ENCODE measurements at regions not wholly inside any gene's neighbourhood (a gene's known extent, or its start where the extent isn't known, plus 50 kb on each side); places are given as distances from the start of the nearest gene placed in this dataset.

DNA sequence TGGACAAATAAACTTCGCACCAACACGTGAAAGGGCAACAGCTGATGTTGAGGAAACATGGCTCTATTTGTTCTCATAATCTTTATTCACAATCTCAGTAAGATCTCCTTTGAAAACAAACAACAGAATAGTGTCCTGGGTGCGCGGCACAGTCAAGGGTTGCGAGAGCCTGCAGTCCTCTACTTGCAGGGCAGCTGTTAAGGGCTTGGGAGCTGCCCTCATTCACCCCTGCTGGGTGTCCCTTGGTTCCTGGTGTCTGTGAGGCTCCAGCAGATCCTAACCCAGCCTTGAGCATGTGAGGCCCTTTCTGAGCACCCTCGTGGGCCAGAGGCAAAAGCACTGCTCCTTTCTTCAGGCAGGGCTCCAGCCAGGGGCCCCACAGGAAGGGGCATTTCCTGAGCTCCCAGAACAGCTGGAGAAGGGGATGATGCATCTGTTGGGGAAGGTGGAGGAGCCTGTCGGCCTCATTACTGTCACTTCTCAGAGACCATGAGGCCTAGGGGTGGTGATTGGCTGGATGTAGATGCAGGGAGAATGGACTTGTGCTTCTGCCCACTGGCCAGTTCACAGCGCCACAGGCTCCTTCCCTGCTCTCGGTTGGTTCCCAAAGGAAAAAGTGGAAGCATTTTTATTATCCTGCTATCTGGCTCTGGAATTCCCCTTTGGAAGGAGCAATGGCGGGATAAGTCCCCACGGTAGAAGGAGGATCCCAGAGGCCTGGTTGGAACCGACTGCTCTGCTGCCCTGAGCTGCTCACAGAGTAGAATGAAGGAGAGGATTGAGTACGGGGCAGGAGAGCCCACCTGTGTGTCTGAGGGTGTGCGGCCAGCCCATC lies 51.9 kb upstream of the KLF13 start:
- DNase-seq (ENCODE audit: low read depth in 2 of 2): no peak

DNA sequence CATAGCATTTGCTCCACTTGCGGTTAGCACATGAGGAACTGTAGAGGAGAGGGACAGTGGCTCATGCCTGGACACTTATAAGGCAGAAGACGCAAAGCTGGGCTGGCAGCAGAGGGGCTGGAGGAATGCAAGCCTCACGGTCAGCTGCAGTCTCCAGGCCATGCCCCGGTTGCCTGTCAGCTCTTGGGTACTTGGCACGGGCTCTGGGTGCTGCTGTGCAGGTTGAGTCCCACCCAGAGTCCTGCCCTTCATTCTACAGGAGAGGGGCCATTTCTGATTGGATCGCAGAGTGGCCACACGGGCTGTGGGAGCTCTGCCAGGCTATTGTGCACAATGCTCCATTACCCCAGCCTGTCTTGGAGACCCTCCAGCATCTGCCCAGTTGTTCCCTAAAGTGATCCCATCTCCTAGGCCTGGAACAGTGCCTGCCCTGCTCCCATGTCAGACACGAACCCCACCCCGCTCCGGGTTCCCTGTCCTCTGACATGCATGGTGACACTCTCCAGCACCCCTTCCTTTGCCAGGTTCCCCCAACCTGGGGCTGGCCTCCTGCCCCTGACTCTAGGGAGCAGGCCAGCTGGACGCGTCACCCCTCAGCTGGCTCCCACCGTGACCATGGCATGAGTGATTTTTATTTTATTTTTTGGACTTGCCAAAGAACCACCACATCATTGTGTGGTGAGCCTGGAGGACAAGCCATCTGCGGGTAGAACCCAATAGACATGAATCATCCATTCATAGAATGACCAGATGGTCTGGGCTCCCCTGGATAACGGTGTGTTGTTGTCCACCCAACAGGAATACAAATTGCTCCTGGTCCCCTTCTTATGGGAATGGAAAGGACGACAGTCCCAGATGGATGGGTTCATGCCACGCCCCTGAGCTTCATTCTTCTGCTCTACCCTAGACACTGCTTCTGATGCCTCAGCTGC lies 51.0 kb upstream of the KLF13 start:
- no peak for DNase-seq (ENCODE audit: low read depth in 2 of 2)

DNA sequence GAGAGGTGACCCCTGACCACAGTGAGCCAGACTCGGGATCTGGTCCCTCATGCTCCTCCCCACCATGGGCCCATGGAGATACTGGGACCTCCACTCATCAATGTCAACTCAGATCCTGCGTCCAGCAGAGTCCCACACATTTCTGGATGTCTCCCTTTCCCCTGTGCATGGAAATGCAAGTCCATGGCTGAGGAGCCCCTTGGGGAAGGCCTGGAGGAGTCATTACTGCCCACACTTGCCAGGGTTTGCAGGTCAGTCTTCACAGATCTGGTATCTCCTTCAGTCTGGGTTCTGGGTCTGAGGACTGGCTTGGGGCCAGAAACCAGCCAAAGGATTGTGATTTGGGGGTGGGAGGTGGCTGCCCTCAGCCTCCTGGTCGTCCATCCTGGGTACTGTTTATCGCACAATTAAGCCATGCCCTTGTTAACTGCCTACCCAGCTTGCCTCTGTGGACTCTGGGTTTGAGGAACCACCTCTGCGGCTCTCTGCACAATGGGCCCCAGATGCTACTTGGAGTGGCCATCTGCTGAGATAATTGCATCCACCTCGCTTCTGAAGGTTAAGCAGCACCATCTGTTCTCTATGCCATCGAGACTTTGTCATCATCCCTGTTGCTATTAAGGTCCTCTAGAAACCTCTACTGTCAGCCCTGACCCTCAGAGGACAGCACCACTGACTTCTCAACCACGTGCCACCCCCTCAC lies 49.9 kb upstream of the KLF13 start:
- DNase-seq (ENCODE audit: low read depth in 2 of 2): no peak
